ENCODE measurements at regions not wholly inside any gene's neighbourhood (a gene's known extent, or its start where the extent isn't known, plus 50 kb on each side); places are given as distances from the start of the nearest gene placed in this dataset.

GRCh38 chr1:223018534-223018933 is 124.5 kb downstream of the TLR5 start:
- Histone ChIP-seq H2AFZ (ENCODE audit: control insufficient read depth, low read length) (no peak overlapping the region), H4K20me1 (ENCODE audit: control insufficient read depth, extremely low read depth, insufficient read depth, low read length) (no peaks in the 10 kb centered on the region), H3K9ac (ENCODE audit: control insufficient read depth, extremely low read depth, insufficient read depth, low read length) (no peak overlapping the region), H3K4me3 (ENCODE audit: control insufficient read depth in 2 of 3, extremely low read depth in 1 of 3, insufficient read depth in 2 of 3, low read depth in 1 of 3, low read length in 3 of 3) (no peak overlapping the region), H3K27ac (ENCODE audit: control insufficient read depth, insufficient read depth, low read length) (no peak overlapping the region), H3K4me2 (ENCODE audit: control insufficient read depth, extremely low read depth, insufficient read depth, low read depth, low read length) (no peak overlapping the region), H3K9me3 (ENCODE audit: control insufficient read depth, low read depth, low read length) (no peaks in the 10 kb centered on the region), H3K36me3 (ENCODE audit: control insufficient read depth in 2 of 2, extremely low read depth in 1 of 2, insufficient read depth in 2 of 2, low read length in 2 of 2) (no peaks in the 10 kb centered on the region), H3K9me1 (ENCODE audit: control insufficient read depth, extremely low read depth, insufficient read depth, low read length) (no peaks in the 10 kb centered on the region), H3K79me2 (ENCODE audit: control insufficient read depth, insufficient read depth, low read length) (no peaks in the 10 kb centered on the region), H3K4me1 (ENCODE audit: control insufficient read depth, extremely low read depth, insufficient read depth, low read length) (peaks cover 5% of the 10 kb centered on the region), H3K27me3 (ENCODE audit: control insufficient read depth, extremely low read depth, insufficient read depth, low read length) (no peaks in the 10 kb centered on the region)
- dilution Hi-C loops (cut with MboI; ENCODE audit: extremely low pct_ligation_motif_present, low sequenced_read_pairs): no loop called here
- FAIRE-seq (no peak), DNase-seq (ENCODE audit: low read depth, low spot score) (no peak)
- TF ChIP-seq EZH2 (IDR thresholded peaks at IDR 0.05; ENCODE audit: low read length) (no peak), CTCF (optimal IDR thresholded peaks at IDR 0.05 in 1 of 3, IDR thresholded peaks at IDR 0.05 in 1 of 3, conservative IDR thresholded peaks at IDR 0.05 in 1 of 3; ENCODE audit: extremely low read depth in 1 of 3, insufficient read depth in 2 of 3, low read length in 3 of 3) (no peak)

- Histone ChIP-seq H3K27me3 (ENCODE audit: control insufficient read depth, extremely low read depth, insufficient read depth, low read length) (no peaks in the 10 kb centered on the region), H3K4me1 (ENCODE audit: control insufficient read depth, extremely low read depth, insufficient read depth, low read length) (peaks cover 5% of the 10 kb centered on the region), H2AFZ (ENCODE audit: control insufficient read depth, low read length) (no peak overlapping the region), H4K20me1 (ENCODE audit: control insufficient read depth, extremely low read depth, insufficient read depth, low read length) (no peaks in the 10 kb centered on the region), H3K9ac (ENCODE audit: control insufficient read depth, extremely low read depth, insufficient read depth, low read length) (no peak overlapping the region), H3K4me2 (ENCODE audit: control insufficient read depth, extremely low read depth, insufficient read depth, low read depth, low read length) (no peak overlapping the region), H3K9me1 (ENCODE audit: control insufficient read depth, extremely low read depth, insufficient read depth, low read length) (no peaks in the 10 kb centered on the region), H3K36me3 (ENCODE audit: control insufficient read depth in 2 of 2, extremely low read depth in 1 of 2, insufficient read depth in 2 of 2, low read length in 2 of 2) (no peaks in the 10 kb centered on the region), H3K27ac (ENCODE audit: control insufficient read depth, insufficient read depth, low read length) (no peak overlapping the region), H3K9me3 (ENCODE audit: control insufficient read depth, low read depth, low read length) (no peaks in the 10 kb centered on the region), H3K4me3 (ENCODE audit: control insufficient read depth in 2 of 3, extremely low read depth in 1 of 3, insufficient read depth in 2 of 3, low read depth in 1 of 3, low read length in 3 of 3) (no peak overlapping the region), H3K79me2 (ENCODE audit: control insufficient read depth, insufficient read depth, low read length) (no peaks in the 10 kb centered on the region)
- DNase-seq (ENCODE audit: low read depth, low spot score) (no peak), FAIRE-seq (no peak)
- dilution Hi-C loops (cut with MboI; ENCODE audit: extremely low pct_ligation_motif_present, low sequenced_read_pairs): no loop called here
- no peak for TF ChIP-seq CTCF (optimal IDR thresholded peaks at IDR 0.05 in 1 of 3, IDR thresholded peaks at IDR 0.05 in 1 of 3, conservative IDR thresholded peaks at IDR 0.05 in 1 of 3; ENCODE audit: extremely low read depth in 1 of 3, insufficient read depth in 2 of 3, low read length in 3 of 3)
- no peak for TF ChIP-seq EZH2 (IDR thresholded peaks at IDR 0.05; ENCODE audit: low read length)
Measured at GRCh38 chr1:223019256-223019655, 123.8 kb downstream of the TLR5 start.

Data from keratinocyte (primary cell).